ENCODE measurements at regions not wholly inside any gene's neighbourhood (a gene's known extent, or its start where the extent isn't known, plus 50 kb on each side); places are given as distances from the start of the nearest gene placed in this dataset.

DNA sequence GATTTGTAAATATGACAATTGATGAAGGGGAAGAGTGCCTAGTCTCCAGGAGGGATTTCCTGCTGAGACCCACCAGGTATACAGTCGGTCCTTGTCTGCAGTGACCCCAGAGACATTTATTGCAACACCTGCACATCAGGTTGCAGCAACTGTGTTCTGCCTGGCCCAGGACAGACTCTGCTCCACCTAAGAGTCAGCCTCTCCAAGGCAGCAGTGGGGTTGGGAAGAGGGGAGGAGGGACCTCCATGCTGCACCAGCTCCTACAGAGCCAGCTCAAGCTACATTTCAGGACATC lies 120.4 kb upstream of the IRF2BP2 start:
- no peaks in the 10 kb centered on the region for H3K9me3 ChIP-seq (ENCODE audit: control insufficient read depth in 1 of 2, insufficient read depth in 1 of 2, low read depth in 1 of 2, low read length in 2 of 2)
- DNase-seq (ENCODE audit: low read depth, low spot score) (no peak), ATAC-seq (no peak)
- TF ChIP-seq SIN3A (IDR thresholded peaks at IDR 0.05; ENCODE audit: low read depth) (no peak), EZH2phosphoT487 (IDR thresholded peaks at IDR 0.05; ENCODE audit: borderline replicate concordance) (no peak), ELF1 (IDR thresholded peaks at IDR 0.05; ENCODE audit: borderline replicate concordance, low read depth) (no peak), ZFX (IDR thresholded peaks at IDR 0.05) (no peak), ZBTB33 (IDR thresholded peaks at IDR 0.05; ENCODE audit: extremely low read depth, insufficient replicate concordance, low read length) (no peak), CEBPB (IDR thresholded peaks at IDR 0.05; ENCODE audit: low read depth) (no peak), CTCF (IDR thresholded peaks at IDR 0.05 in 2 of 3, conservative IDR thresholded peaks at IDR 0.05 in 1 of 3; ENCODE audit: borderline replicate concordance in 1 of 3, insufficient read depth in 1 of 3, low read depth in 2 of 3, low read length in 2 of 3) (no peak), YY1 (IDR thresholded peaks at IDR 0.05; ENCODE audit: extremely low read depth, insufficient replicate concordance, low read depth, low read length) (no peak), SRF (IDR thresholded peaks at IDR 0.05; ENCODE audit: low read depth) (no peak), EGR1 (IDR thresholded peaks at IDR 0.05; ENCODE audit: low read depth) (no peak), JUND (IDR thresholded peaks at IDR 0.05) (no peak), CBX3 (IDR thresholded peaks at IDR 0.05; ENCODE audit: low read depth) (no peak), POLR2AphosphoS5 (IDR thresholded peaks at IDR 0.05; ENCODE audit: low read depth, low read length) (no peak), EZH2 (IDR thresholded peaks at IDR 0.05) (no peak), ATF3 (IDR thresholded peaks at IDR 0.05) (no peak), FOSL1 (IDR thresholded peaks at IDR 0.05; ENCODE audit: low read depth) (no peak), RAD21 (IDR thresholded peaks at IDR 0.05; ENCODE audit: low read depth) (no peak), POLR2A (IDR thresholded peaks at IDR 0.05; ENCODE audit: borderline replicate concordance, extremely low read depth, insufficient read depth, insufficient read length) (no peak)
- TF ChIP-seq, protein P1, sequence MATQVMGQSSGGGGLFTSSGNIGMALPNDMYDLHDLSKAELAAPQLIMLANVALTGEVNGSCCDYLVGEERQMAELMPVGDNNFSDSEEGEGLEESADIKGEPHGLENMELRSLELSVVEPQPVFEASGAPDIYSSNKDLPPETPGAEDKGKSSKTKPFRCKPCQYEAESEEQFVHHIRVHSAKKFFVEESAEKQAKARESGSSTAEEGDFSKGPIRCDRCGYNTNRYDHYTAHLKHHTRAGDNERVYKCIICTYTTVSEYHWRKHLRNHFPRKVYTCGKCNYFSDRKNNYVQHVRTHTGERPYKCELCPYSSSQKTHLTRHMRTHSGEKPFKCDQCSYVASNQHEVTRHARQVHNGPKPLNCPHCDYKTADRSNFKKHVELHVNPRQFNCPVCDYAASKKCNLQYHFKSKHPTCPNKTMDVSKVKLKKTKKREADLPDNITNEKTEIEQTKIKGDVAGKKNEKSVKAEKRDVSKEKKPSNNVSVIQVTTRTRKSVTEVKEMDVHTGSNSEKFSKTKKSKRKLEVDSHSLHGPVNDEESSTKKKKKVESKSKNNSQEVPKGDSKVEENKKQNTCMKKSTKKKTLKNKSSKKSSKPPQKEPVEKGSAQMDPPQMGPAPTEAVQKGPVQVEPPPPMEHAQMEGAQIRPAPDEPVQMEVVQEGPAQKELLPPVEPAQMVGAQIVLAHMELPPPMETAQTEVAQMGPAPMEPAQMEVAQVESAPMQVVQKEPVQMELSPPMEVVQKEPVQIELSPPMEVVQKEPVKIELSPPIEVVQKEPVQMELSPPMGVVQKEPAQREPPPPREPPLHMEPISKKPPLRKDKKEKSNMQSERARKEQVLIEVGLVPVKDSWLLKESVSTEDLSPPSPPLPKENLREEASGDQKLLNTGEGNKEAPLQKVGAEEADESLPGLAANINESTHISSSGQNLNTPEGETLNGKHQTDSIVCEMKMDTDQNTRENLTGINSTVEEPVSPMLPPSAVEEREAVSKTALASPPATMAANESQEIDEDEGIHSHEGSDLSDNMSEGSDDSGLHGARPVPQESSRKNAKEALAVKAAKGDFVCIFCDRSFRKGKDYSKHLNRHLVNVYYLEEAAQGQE (IDR thresholded peaks at IDR 0.05; ENCODE audit: low read depth) = no peak
- intact Hi-C loops (cut with micrococcal nuclease) = no loop called here
- H3K27me3 ChIP-seq (ENCODE audit: insufficient read depth, low read length) = no peaks in the 10 kb centered on the region
- ChIA-PET CTCF (no interaction called here), POLR2A (no interaction called here), RAD21 (ENCODE audit: low non-redundant PET in 1 of 2, low total read pairs in 2 of 2, uncharacterized antibody in 2 of 2, unreplicated experiment in 2 of 2) (no interaction called here)
- H3K79me2 ChIP-seq (ENCODE audit: insufficient read depth, low read length) = no peaks in the 10 kb centered on the region
- no TSS peak for BruUV-seq (replicated peaks)
- no peak overlapping the region for H2AFZ ChIP-seq (ENCODE audit: low read depth, low read length, poor library complexity, severe bottlenecking)
- no peaks in the 10 kb centered on the region for H3K36me3 ChIP-seq (ENCODE audit: control insufficient read depth in 1 of 2, insufficient read depth in 2 of 2, low read length in 2 of 2)
- H3K4me1 ChIP-seq (ENCODE audit: control insufficient read depth in 1 of 2, insufficient read depth in 2 of 2, low read length in 2 of 2) = peaks cover 26 to 38% of the 10 kb centered on the region in 2 experiments
- H3K9ac ChIP-seq (ENCODE audit: low read length) = no peak overlapping the region
- H3K4me2 ChIP-seq (ENCODE audit: low read length) = no peak overlapping the region
- no peaks in the 10 kb centered on the region for H4K20me1 ChIP-seq (ENCODE audit: insufficient read depth)
- no peaks in the 10 kb centered on the region for H3K9me2 ChIP-seq (ENCODE audit: insufficient read depth)
- no peak overlapping the region for H3K27ac ChIP-seq (ENCODE audit: low read depth, low read length)
- no peak overlapping the region for H3K4me3 ChIP-seq (replicated peaks in 1 of 2; ENCODE audit: low read depth in 1 of 2, low read length in 2 of 2)
